ENCODE measurements at regions not wholly inside any gene's neighbourhood (a gene's known extent, or its start where the extent isn't known, plus 50 kb on each side); places are given as distances from the start of the nearest gene placed in this dataset.

GRCh38 chr10:78384049-78384431, 350.4 kb downstream of the RPS24 start:
- no peak for DNase-seq (ENCODE audit: low spot score)
- in situ Hi-C loops (cut with MboI; ENCODE audit: low sequenced_read_pairs, unreplicated experiment): no loop called here
- TF ChIP-seq, protein P1, sequence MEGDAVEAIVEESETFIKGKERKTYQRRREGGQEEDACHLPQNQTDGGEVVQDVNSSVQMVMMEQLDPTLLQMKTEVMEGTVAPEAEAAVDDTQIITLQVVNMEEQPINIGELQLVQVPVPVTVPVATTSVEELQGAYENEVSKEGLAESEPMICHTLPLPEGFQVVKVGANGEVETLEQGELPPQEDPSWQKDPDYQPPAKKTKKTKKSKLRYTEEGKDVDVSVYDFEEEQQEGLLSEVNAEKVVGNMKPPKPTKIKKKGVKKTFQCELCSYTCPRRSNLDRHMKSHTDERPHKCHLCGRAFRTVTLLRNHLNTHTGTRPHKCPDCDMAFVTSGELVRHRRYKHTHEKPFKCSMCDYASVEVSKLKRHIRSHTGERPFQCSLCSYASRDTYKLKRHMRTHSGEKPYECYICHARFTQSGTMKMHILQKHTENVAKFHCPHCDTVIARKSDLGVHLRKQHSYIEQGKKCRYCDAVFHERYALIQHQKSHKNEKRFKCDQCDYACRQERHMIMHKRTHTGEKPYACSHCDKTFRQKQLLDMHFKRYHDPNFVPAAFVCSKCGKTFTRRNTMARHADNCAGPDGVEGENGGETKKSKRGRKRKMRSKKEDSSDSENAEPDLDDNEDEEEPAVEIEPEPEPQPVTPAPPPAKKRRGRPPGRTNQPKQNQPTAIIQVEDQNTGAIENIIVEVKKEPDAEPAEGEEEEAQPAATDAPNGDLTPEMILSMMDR (IDR thresholded peaks at IDR 0.05; ENCODE audit: borderline replicate concordance, control extremely low read depth, extremely low read depth, insufficient read depth, missing control alignments): no peak

DNA sequence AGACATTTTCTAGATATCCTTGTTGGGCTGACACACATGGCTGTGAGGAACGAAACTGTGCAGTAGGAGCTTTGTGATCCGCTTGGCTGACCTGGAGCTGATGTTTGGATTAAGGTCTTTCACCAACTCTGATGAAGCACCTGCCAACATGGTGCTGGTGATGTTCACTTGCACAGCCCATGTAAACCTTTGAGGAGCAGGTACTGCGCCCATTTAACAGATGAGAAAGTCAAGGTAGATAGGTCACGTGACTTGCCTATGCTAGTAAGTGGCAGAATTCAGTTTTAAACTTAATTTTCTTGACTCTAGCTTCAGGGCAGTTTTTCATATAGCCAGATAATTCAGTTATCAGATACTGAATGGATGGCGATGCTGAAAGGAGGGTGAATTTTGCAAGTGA, 351.9 kb downstream of the RPS24 start:
- in situ Hi-C loops (cut with MboI; ENCODE audit: low sequenced_read_pairs, unreplicated experiment): no loop called here
- no peak for DNase-seq (ENCODE audit: low spot score)
- TF ChIP-seq, protein P1 (IDR thresholded peaks at IDR 0.05; ENCODE audit: borderline replicate concordance, control extremely low read depth, extremely low read depth, insufficient read depth, missing control alignments): no peak

GRCh38 chr10:78386509-78386908, 352.8 kb downstream of the RPS24 start:
- in situ Hi-C loops (cut with MboI; ENCODE audit: low sequenced_read_pairs, unreplicated experiment): no loop called here
- DNase-seq (ENCODE audit: low spot score): no peak
- TF ChIP-seq, protein P1 (IDR thresholded peaks at IDR 0.05; ENCODE audit: borderline replicate concordance, control extremely low read depth, extremely low read depth, insufficient read depth, missing control alignments): no peak

DNA sequence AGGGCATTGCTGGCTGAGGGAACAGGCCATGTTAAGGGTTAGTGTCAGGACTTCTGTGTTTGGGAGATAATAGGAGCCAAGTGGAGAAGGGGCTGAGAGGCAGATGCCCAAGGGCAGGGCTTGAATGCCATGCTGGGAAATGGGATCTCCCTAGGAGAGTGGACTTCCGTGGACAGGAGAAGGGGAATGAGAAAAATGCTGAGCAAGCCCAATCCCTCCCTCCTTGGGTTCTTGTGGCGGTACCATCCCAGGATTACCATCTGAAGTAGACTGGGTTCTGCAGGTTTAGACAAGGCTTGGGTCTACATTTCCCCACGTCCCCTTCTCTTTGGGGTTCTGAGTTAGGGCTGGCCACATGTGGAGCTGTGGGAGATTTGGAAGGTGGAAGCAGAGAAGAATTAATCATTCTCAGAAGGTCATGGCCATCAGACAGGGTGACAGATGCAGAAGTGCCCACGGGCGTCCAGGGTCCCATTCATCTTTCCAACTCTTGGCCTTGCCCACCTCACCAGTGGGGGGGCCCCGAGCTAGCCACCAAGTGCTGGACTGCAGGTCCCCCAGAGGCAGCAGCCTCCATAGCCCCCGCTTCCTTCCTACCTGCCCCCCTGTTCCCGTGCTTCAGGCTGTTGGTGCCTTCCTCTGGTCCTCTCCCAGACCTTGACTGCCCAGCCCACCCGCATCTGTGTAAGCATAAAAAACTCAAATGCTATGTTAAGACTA, 354.8 kb downstream of the RPS24 start:
- DNase-seq (ENCODE audit: low spot score): no peak
- TF ChIP-seq, protein P1 (IDR thresholded peaks at IDR 0.05; ENCODE audit: borderline replicate concordance, control extremely low read depth, extremely low read depth, insufficient read depth, missing control alignments): no peak
- in situ Hi-C loops (cut with MboI; ENCODE audit: low sequenced_read_pairs, unreplicated experiment): no loop called here

GRCh38 chr10:78389419-78389818, 355.8 kb downstream of the RPS24 start:
- DNase-seq (ENCODE audit: low spot score): no peak
- TF ChIP-seq, protein P1 (IDR thresholded peaks at IDR 0.05; ENCODE audit: borderline replicate concordance, control extremely low read depth, extremely low read depth, insufficient read depth, missing control alignments): no peak
- in situ Hi-C loops (cut with MboI; ENCODE audit: low sequenced_read_pairs, unreplicated experiment): no loop called here

GRCh38 chr10:78390051-78390450, 356.4 kb downstream of the RPS24 start:
- in situ Hi-C loops (cut with MboI; ENCODE audit: low sequenced_read_pairs, unreplicated experiment): no loop called here
- TF ChIP-seq, protein P1 (IDR thresholded peaks at IDR 0.05; ENCODE audit: borderline replicate concordance, control extremely low read depth, extremely low read depth, insufficient read depth, missing control alignments): no peak
- DNase-seq (ENCODE audit: low spot score): no peak

Measured in GM13976 (cell line).